ENCODE measurements at regions not wholly inside any gene's neighbourhood (a gene's known extent, or its start where the extent isn't known, plus 50 kb on each side); places are given as distances from the start of the nearest gene placed in this dataset.
"Not testable (repeated sequence)": the region's sequence is repeated elsewhere in the genome, so short reads cannot be mapped to it uniquely, and the experiment has no call there.

GRCh38 chr20:48019496-48019895 is 234.2 kb upstream of the SULF2 start:
- peaks cover 8% of the 10 kb centered on the region for H3K9me3 ChIP-seq (ENCODE audit: control insufficient read depth, low read length)
- 92 to 100% methylated on average over 1 to 4 of the region's 4 CpGs for WGBS, 2 experiments (ENCODE audit: insufficient coverage in 1 of 2, insufficient read length in 1 of 2)
- H3K9me3 Mint-ChIP-seq = peaks cover 10% of the 10 kb centered on the region
- DNase-seq = no peak
- no peak overlapping the region for H3K27ac ChIP-seq (ENCODE audit: low read depth, low read length)
- H3K4me3 Mint-ChIP-seq = no peak overlapping the region
- no peak overlapping the region for H3K27ac Mint-ChIP-seq
- no peaks in the 10 kb centered on the region for H3K36me3 Mint-ChIP-seq (ENCODE audit: low read depth)
- no peak for TF ChIP-seq CTCF (conservative IDR thresholded peaks at IDR 0.05)
- no peaks in the 10 kb centered on the region for H3K27me3 ChIP-seq (ENCODE audit: control insufficient read depth, insufficient read depth, low read length, poor library complexity, severe bottlenecking)
- peaks cover under 1% of the 10 kb centered on the region for H3K4me1 Mint-ChIP-seq
- H3K36me3 ChIP-seq (ENCODE audit: control insufficient read depth, insufficient read depth, low read length) = no peaks in the 10 kb centered on the region
- H3K9ac ChIP-seq (ENCODE audit: extremely low read depth, low read length, poor library complexity, severe bottlenecking) = no peak overlapping the region
- H3K4me3 ChIP-seq (ENCODE audit: low read length) = no peak overlapping the region
- H3K4me1 ChIP-seq (ENCODE audit: control insufficient read depth, insufficient read depth, low read length) = no peaks in the 10 kb centered on the region
- H3K27me3 Mint-ChIP-seq (ENCODE audit: insufficient read depth) = peaks cover 6% of the 10 kb centered on the region

GRCh38 chr20:48018851-48019250 is 233.6 kb upstream of the SULF2 start:
- WGBS, 2 experiments (ENCODE audit: insufficient coverage in 1 of 2, insufficient read length in 1 of 2) = 87 to 88% methylated on average over 4 to 6 of the region's 6 CpGs
- H3K27me3 Mint-ChIP-seq (ENCODE audit: insufficient read depth); H3K27me3 ChIP-seq (ENCODE audit: control insufficient read depth, insufficient read depth, low read length, poor library complexity, severe bottlenecking); H3K36me3 Mint-ChIP-seq (ENCODE audit: low read depth); H3K27ac Mint-ChIP-seq; H3K36me3 ChIP-seq (ENCODE audit: control insufficient read depth, insufficient read depth, low read length); H3K9me3 ChIP-seq (ENCODE audit: control insufficient read depth, low read length); DNase-seq; H3K9ac ChIP-seq (ENCODE audit: extremely low read depth, low read length, poor library complexity, severe bottlenecking); H3K4me1 ChIP-seq (ENCODE audit: control insufficient read depth, insufficient read depth, low read length); H3K4me1 Mint-ChIP-seq; H3K9me3 Mint-ChIP-seq; H3K4me3 ChIP-seq (ENCODE audit: low read length); H3K4me3 Mint-ChIP-seq; H3K27ac ChIP-seq (ENCODE audit: low read depth, low read length): not testable (repeated sequence)

- H3K4me1 Mint-ChIP-seq = no peaks in the 10 kb centered on the region
- no peak overlapping the region for H3K4me3 ChIP-seq (ENCODE audit: low read length)
- H3K27ac Mint-ChIP-seq = no peak overlapping the region
- H3K36me3 Mint-ChIP-seq (ENCODE audit: low read depth) = no peaks in the 10 kb centered on the region
- peaks cover 11% of the 10 kb centered on the region for H3K9me3 Mint-ChIP-seq
- H3K9ac ChIP-seq (ENCODE audit: extremely low read depth, low read length, poor library complexity, severe bottlenecking) = no peak overlapping the region
- DNase-seq = no peak
- no peaks in the 10 kb centered on the region for H3K36me3 ChIP-seq (ENCODE audit: control insufficient read depth, insufficient read depth, low read length)
- WGBS, 2 experiments (ENCODE audit: insufficient coverage in 1 of 2, insufficient read length in 1 of 2) = 82 to 89% methylated on average over 3 to 4 of the region's 4 CpGs
- H3K4me3 Mint-ChIP-seq = no peak overlapping the region
- peaks cover 10% of the 10 kb centered on the region for H3K9me3 ChIP-seq (ENCODE audit: control insufficient read depth, low read length)
- TF ChIP-seq CTCF (conservative IDR thresholded peaks at IDR 0.05) = no peak
- no peaks in the 10 kb centered on the region for H3K4me1 ChIP-seq (ENCODE audit: control insufficient read depth, insufficient read depth, low read length)
- H3K27me3 Mint-ChIP-seq (ENCODE audit: insufficient read depth) = peaks cover 6% of the 10 kb centered on the region
- no peak overlapping the region for H3K27ac ChIP-seq (ENCODE audit: low read depth, low read length)
- no peaks in the 10 kb centered on the region for H3K27me3 ChIP-seq (ENCODE audit: control insufficient read depth, insufficient read depth, low read length, poor library complexity, severe bottlenecking)
These were observed 232.7 kb upstream of the SULF2 start for GRCh38 chr20:48017992-48018391.

- Mint-ChIP-seq H3K4me1 (no peaks in the 10 kb centered on the region), H3K4me3 (no peak overlapping the region), H3K36me3 (ENCODE audit: low read depth) (no peaks in the 10 kb centered on the region), H3K9me3 (peaks cover 14% of the 10 kb centered on the region), H3K27ac (no peak overlapping the region), H3K27me3 (ENCODE audit: insufficient read depth) (peaks cover 6% of the 10 kb centered on the region)
- no peak for TF ChIP-seq CTCF (conservative IDR thresholded peaks at IDR 0.05)
- Histone ChIP-seq H3K9me3 (ENCODE audit: control insufficient read depth, low read length) (peaks cover 15% of the 10 kb centered on the region), H3K9ac (ENCODE audit: extremely low read depth, low read length, poor library complexity, severe bottlenecking) (no peak overlapping the region), H3K4me1 (ENCODE audit: control insufficient read depth, insufficient read depth, low read length) (no peaks in the 10 kb centered on the region), H3K27ac (ENCODE audit: low read depth, low read length) (no peak overlapping the region), H3K36me3 (ENCODE audit: control insufficient read depth, insufficient read depth, low read length) (no peaks in the 10 kb centered on the region), H3K4me3 (ENCODE audit: low read length) (no peak overlapping the region), H3K27me3 (ENCODE audit: control insufficient read depth, insufficient read depth, low read length, poor library complexity, severe bottlenecking) (no peaks in the 10 kb centered on the region)
- 98 to 100% methylated on average over 1 to 2 of the region's 2 CpGs for WGBS, 2 experiments (ENCODE audit: insufficient coverage in 1 of 2, insufficient read length in 1 of 2)
- no peak for DNase-seq
These were observed 232.2 kb upstream of the SULF2 start for GRCh38 chr20:48017509-48017908.
